K562 (cell line): ENCODE measurements at regions not wholly inside any gene's neighbourhood (a gene's known extent, or its start where the extent isn't known, plus 50 kb on each side); places are given as distances from the start of the nearest gene placed in this dataset.

Source experiments
- ATAC-seq: fragments of 200-7000 bp; cut with Tn5 transposase; 3 replicates; pipeline ENCODE4 v1.9.1; 2020; ENCODE audit warnings: moderate library complexity
- BruUV-seq: library from RNA; stranded (reverse); fragments of 400-500 nt; replicated peaks from 2 replicates; lab custom pipeline; 2021; lab: Mats Ljungman, UMichigan
- CTCF ChIA-PET: fragments of 300-600 bp; formaldehyde crosslinking; extraction: SDS; loops from one replicate; lab custom pipeline; 2021; ENCODE audit warnings: low intra/inter-chr PET ratio; lab: Yijun Ruan, JAX
- POLR2A ChIA-PET: fragments of 300-600, 350-650 bp; sonication (Branson Sonifier 250); formaldehyde crosslinking; extraction: SDS; loops from one replicate; lab custom pipeline; 2021; ENCODE audit warnings: antibody characterized with exemption, inconsistent platforms; lab: Yijun Ruan, JAX
- DNase-seq, 4 experiments: peaks; one replicate each; pipeline versions ENCODE4 v3.0.0 to v3.0.0-alpha.2; 2011 to 2018; ENCODE audit warnings: low spot score in 3 of 4, mixed read lengths in 3 of 4; ENCODE audit errors: extremely low read depth in 1 of 4
- FAIRE-seq: peaks from 2 replicates; lab custom pipeline; 2011; peaks lifted over from hg19 to GRCh38; lab: Jason Lieb, UNC
- H2AFZ ChIP-seq: 2 replicates; pipeline ENCODE4 v1.6.0; 2011; ENCODE audit warnings: low read depth, low read length, control low read depth, inconsistent platforms
- H3K27ac ChIP-seq: fragments of 200-600 bp; 3 replicates; pipeline ENCODE4 v1.8.0; 2011; ENCODE audit warnings: low read depth, mild to moderate bottlenecking, control low read depth, inconsistent platforms, low read length, moderate library complexity, mixed read lengths; ENCODE audit errors: extremely low read depth
- H3K27me3 ChIP-seq, 2 experiments: fragments of 300-600 bp in 1 of 2; 2 replicates in 1 of 2; 3 replicates in 1 of 2; pipeline versions ENCODE4 v1.6.0 to v1.8.0; 2011; ENCODE audit warnings: inconsistent platforms in 2 of 2, low read length in 2 of 2, mild to moderate bottlenecking in 1 of 2, mixed read lengths in 1 of 2, moderate library complexity in 1 of 2; ENCODE audit not compliant: control insufficient read depth in 2 of 2, insufficient read depth in 2 of 2
- H3K36me3 ChIP-seq: fragments of 300-600 bp; 3 replicates; pipeline ENCODE4 v1.8.0; 2011; ENCODE audit warnings: mild to moderate bottlenecking, low read length, inconsistent platforms; ENCODE audit not compliant: control insufficient read depth, insufficient read depth
- H3K4me1 ChIP-seq, 2 experiments: fragments of 200-600 bp in 1 of 2; replicated peaks in 1 of 2; 2 replicates in 1 of 2; 3 replicates in 1 of 2; pipeline versions ENCODE4 v1.5.1 to v1.8.0; 2011; ENCODE audit warnings: inconsistent platforms in 2 of 2, low read length in 2 of 2, mild to moderate bottlenecking in 1 of 2, mixed read lengths in 1 of 2, moderate library complexity in 1 of 2; ENCODE audit not compliant: control insufficient read depth in 2 of 2, insufficient read depth in 2 of 2
- H3K4me2 ChIP-seq: 2 replicates; pipeline ENCODE4 v1.6.1; 2011; ENCODE audit warnings: low read length, control low read depth, inconsistent platforms, mixed read lengths; ENCODE audit not compliant: insufficient read depth
- H3K4me3 ChIP-seq: fragments of 200-600 bp; sonication (generic), shearing (Covaris generic); 2 replicates; pipeline ENCODE4 v1.5.1; 2016; ENCODE audit warnings: control low read depth, inconsistent platforms
- H3K79me2 ChIP-seq: fragments of 200-600 bp; 3 replicates; pipeline ENCODE4 v1.8.0; 2011; ENCODE audit warnings: low read length, inconsistent platforms; ENCODE audit not compliant: control insufficient read depth, insufficient read depth
- H3K9ac ChIP-seq, 2 experiments: 2 replicates each; pipeline versions ENCODE4 v1.6.0 to v1.6.1; 2011; ENCODE audit warnings: low read depth in 2 of 2, low read length in 2 of 2, control low read depth in 1 of 2, inconsistent platforms in 1 of 2, mild to moderate bottlenecking in 1 of 2, mixed read lengths in 1 of 2; ENCODE audit not compliant: insufficient read depth in 1 of 2
- H3K9me1 ChIP-seq: one replicate; pipeline ENCODE4 v1.6.0; 2011; ENCODE audit warnings: inconsistent platforms, mild to moderate bottlenecking, low read length, moderate library complexity; ENCODE audit not compliant: control insufficient read depth, insufficient read depth
- H3K9me3 ChIP-seq: replicated peaks from 2 replicates; pipeline ENCODE4 v1.5.1; 2011; ENCODE audit warnings: low read depth, low read length, inconsistent platforms; ENCODE audit not compliant: control insufficient read depth, insufficient read depth
- H4K20me1 ChIP-seq: replicated peaks from 2 replicates; pipeline ENCODE4 v1.6.1; 2011; ENCODE audit warnings: low read length, inconsistent platforms, mixed read lengths; ENCODE audit not compliant: control insufficient read depth, insufficient read depth
- CTBP1 ChIP-seq: fragments of 450-650 bp; IDR thresholded peaks from 2 replicates; pipeline ENCODE4 v1.6.1; 2016; ENCODE audit warnings: borderline replicate concordance
- EGR1 ChIP-seq: fragments of 450-650 bp; conservative IDR thresholded peaks from 2 replicates; pipeline ENCODE4 v1.6.1; 2017; ENCODE audit warnings: mild to moderate bottlenecking
- KLF16 ChIP-seq: IDR thresholded peaks from 2 replicates; pipeline ENCODE4 v1.6.1; 2016; ENCODE audit warnings: antibody characterized with exemption
- MYNN ChIP-seq, 2 experiments: sonication (generic); formaldehyde crosslinking in 1 of 2; IDR thresholded peaks; 2 replicates each; pipeline versions ENCODE4 v1.5.0 to v1.6.1; 2016 to 2020; ENCODE audit warnings: antibody characterized with exemption in 1 of 2, missing genetic modification reagents in 1 of 2
- NFRKB ChIP-seq: fragments of 450-650 bp; IDR thresholded peaks from 2 replicates; pipeline ENCODE4 v1.6.1; 2016; ENCODE audit warnings: low read depth
- SRSF3 ChIP-seq: fragments of 200-400 bp; formaldehyde crosslinking; IDR thresholded peaks from 2 replicates; pipeline ENCODE4 v1.6.1; 2016; ENCODE audit warnings: mild to moderate bottlenecking, low read length, moderate library complexity; ENCODE audit not compliant: insufficient read depth
- XRCC3 ChIP-seq: fragments of 450-650 bp; IDR thresholded peaks from 2 replicates; pipeline ENCODE4 v1.6.1; 2017; ENCODE audit warnings: mild to moderate bottlenecking, moderate library complexity
- ZC3H11A ChIP-seq: IDR thresholded peaks from 2 replicates; pipeline ENCODE4 v1.6.1; 2012; ENCODE audit warnings: low read depth, low read length, improper control_type of control experiment
- ZNF197 ChIP-seq: fragments of 200-800 bp; sonication (Bioruptor generic); IDR thresholded peaks from 2 replicates; pipeline ENCODE4 v1.6.1; 2016; ENCODE audit warnings: low read depth, missing genetic modification characterization, missing compliant biosample characterization
- ZNF24 ChIP-seq: fragments of 450-650 bp; IDR thresholded peaks from 2 replicates; pipeline ENCODE4 v1.6.1; 2016
- ZNF282 ChIP-seq: sonication (generic); formaldehyde crosslinking; IDR thresholded peaks from 2 replicates; pipeline ENCODE4 v1.8.1; 2023; ENCODE audit warnings: missing genetic modification reagents
- WGBS: fragments of 100-300 bp; shearing (Covaris generic); methylation state at CpG from one replicate; pipeline ENCODE4 v1.1.6; 2016; ENCODE audit warnings: low coverage, mixed read lengths; ENCODE audit not compliant: insufficient coverage; ENCODE audit errors: missing lambda C conversion rate; 5-methylcytosine and 5-hydroxymethylcytosine counted together
- in situ Hi-C: fragments of 300-500 bp; cut with MboI; formaldehyde crosslinking; loops from 4 replicates; pipeline ENCODE4 v1.15.0; 2018; ENCODE audit warnings: inconsistent platforms, mixed read lengths
- intact Hi-C: fragments of 100-400 bp; cut with micrococcal nuclease; formaldehyde crosslinking; loops from 2 replicates; pipeline ENCODE4 v1.14.2; 2022
- TF ChIP-seq, protein P1 (sequence below): sonication (generic); formaldehyde crosslinking; IDR thresholded peaks from 2 replicates; pipeline ENCODE4 v1.8.1; 2023; ENCODE audit warnings: mild to moderate bottlenecking, missing genetic modification reagents
- TF ChIP-seq, protein P2 (sequence below): fragments of 250-450 bp; sonication (Bioruptor Pico); IDR thresholded peaks from 2 replicates; pipeline ENCODE4 v1.9.0; 2021; ENCODE audit warnings: mild to moderate bottlenecking, inconsistent platforms
- TF ChIP-seq, protein P3 (sequence below): fragments of 450-650 bp; IDR thresholded peaks from 2 replicates; pipeline ENCODE4 v1.6.1; 2016; ENCODE audit warnings: low read depth, mild to moderate bottlenecking, moderate library complexity

DNA sequence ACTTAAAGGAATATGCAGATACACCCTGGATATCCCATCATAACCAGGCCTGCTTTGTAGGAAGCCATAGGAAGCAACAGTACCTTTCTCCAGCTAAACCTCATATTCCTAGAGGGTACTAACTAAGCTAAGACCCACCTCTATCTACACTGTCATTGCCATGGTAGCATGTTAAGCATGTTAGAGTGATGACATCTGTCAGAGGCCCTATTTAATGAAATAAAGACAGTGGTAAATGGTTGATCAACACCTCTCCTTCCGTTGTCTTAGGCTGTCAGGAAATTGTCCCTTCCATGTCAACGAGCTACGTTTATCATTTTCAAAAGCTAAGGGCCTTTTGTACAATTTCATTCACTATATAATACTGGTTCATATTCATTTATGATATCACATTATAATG lies 251.1 kb upstream of the PSMD7 start:
- FAIRE-seq, result no peak
- DNase-seq, result no peak
- CTCF ChIA-PET, result no interaction called here
- in situ Hi-C loops (no loop called here), intact Hi-C loops (no loop called here)
- H3K9ac ChIP-seq, result no peak overlapping the region
- WGBS, result 0% methylated on average over 3 of the region's 3 CpGs
- no peak for ATAC-seq
- H3K4me3 ChIP-seq, result no peak overlapping the region
- H3K27me3 ChIP-seq, result no peaks in the 10 kb centered on the region
- no peaks in the 10 kb centered on the region for H3K4me1 ChIP-seq
- H3K4me2 ChIP-seq, result no peak overlapping the region
- H3K27ac ChIP-seq, result no peak overlapping the region
- no peak overlapping the region for H2AFZ ChIP-seq
- TF ChIP-seq, protein P1, sequence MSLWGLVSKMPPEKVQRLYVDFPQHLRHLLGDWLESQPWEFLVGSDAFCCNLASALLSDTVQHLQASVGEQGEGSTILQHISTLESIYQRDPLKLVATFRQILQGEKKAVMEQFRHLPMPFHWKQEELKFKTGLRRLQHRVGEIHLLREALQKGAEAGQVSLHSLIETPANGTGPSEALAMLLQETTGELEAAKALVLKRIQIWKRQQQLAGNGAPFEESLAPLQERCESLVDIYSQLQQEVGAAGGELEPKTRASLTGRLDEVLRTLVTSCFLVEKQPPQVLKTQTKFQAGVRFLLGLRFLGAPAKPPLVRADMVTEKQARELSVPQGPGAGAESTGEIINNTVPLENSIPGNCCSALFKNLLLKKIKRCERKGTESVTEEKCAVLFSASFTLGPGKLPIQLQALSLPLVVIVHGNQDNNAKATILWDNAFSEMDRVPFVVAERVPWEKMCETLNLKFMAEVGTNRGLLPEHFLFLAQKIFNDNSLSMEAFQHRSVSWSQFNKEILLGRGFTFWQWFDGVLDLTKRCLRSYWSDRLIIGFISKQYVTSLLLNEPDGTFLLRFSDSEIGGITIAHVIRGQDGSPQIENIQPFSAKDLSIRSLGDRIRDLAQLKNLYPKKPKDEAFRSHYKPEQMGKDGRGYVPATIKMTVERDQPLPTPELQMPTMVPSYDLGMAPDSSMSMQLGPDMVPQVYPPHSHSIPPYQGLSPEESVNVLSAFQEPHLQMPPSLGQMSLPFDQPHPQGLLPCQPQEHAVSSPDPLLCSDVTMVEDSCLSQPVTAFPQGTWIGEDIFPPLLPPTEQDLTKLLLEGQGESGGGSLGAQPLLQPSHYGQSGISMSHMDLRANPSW (CRISPR knock-in tag), result no peak
- TF ChIP-seq CTBP1 (no peak), SRSF3 (no peak), ZNF282 (no peak), XRCC3 (no peak), MYNN (IDR thresholded peaks at IDR 0.05) (no peak), MYNN (CRISPR knock-in tag; IDR thresholded peaks at IDR 0.05) (no peak), EGR1 (no peak), NFRKB (no peak), ZC3H11A (no peak), ZNF24 (no peak), KLF16 (no peak), ZNF197 (no peak)
- TF ChIP-seq, protein P2, sequence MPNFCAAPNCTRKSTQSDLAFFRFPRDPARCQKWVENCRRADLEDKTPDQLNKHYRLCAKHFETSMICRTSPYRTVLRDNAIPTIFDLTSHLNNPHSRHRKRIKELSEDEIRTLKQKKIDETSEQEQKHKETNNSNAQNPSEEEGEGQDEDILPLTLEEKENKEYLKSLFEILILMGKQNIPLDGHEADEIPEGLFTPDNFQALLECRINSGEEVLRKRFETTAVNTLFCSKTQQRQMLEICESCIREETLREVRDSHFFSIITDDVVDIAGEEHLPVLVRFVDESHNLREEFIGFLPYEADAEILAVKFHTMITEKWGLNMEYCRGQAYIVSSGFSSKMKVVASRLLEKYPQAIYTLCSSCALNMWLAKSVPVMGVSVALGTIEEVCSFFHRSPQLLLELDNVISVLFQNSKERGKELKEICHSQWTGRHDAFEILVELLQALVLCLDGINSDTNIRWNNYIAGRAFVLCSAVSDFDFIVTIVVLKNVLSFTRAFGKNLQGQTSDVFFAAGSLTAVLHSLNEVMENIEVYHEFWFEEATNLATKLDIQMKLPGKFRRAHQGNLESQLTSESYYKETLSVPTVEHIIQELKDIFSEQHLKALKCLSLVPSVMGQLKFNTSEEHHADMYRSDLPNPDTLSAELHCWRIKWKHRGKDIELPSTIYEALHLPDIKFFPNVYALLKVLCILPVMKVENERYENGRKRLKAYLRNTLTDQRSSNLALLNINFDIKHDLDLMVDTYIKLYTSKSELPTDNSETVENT (CRISPR knock-in tag), result no peak
- TF ChIP-seq, protein P3, sequence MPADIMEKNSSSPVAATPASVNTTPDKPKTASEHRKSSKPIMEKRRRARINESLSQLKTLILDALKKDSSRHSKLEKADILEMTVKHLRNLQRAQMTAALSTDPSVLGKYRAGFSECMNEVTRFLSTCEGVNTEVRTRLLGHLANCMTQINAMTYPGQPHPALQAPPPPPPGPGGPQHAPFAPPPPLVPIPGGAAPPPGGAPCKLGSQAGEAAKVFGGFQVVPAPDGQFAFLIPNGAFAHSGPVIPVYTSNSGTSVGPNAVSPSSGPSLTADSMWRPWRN, result no peak
- no TSS peak for BruUV-seq
- H3K9me3 ChIP-seq, result no peaks in the 10 kb centered on the region
- H3K9me1 ChIP-seq, result no peaks in the 10 kb centered on the region
- H4K20me1 ChIP-seq, result no peaks in the 10 kb centered on the region
- H3K36me3 ChIP-seq, result no peaks in the 10 kb centered on the region
- POLR2A ChIA-PET, result no interaction called here
- no peaks in the 10 kb centered on the region for H3K79me2 ChIP-seq
